SKM-1 (cell line): ENCODE measurements at regions not wholly inside any gene's neighbourhood (a gene's known extent, or its start where the extent isn't known, plus 50 kb on each side); places are given as distances from the start of the nearest gene placed in this dataset.

Experiments used
- DNase-seq: peaks from one replicate; lab custom pipeline; 2025; ENCODE audit not compliant: unreplicated experiment; lab: John Stamatoyannopoulos, UW

GRCh38 chr16:52597073-52597771, 50.3 kb upstream of the TOX3 start:
- DNase-seq = no peak
